HEK293 (cell line): ENCODE measurements at regions not wholly inside any gene's neighbourhood (a gene's known extent, or its start where the extent isn't known, plus 50 kb on each side); places are given as distances from the start of the nearest gene placed in this dataset.

Source experiments
- CTCF ChIA-PET: fragments of 350-600 bp; formaldehyde crosslinking; extraction: SDS; loops from one replicate; lab custom pipeline; 2021; ENCODE audit warnings: antibody characterized with exemption; lab: Yijun Ruan, JAX
- POLR2A ChIA-PET: fragments of 300-600 bp; formaldehyde crosslinking; extraction: SDS; loops from one replicate; lab custom pipeline; 2020; ENCODE audit warnings: antibody characterized with exemption, inconsistent platforms; lab: Yijun Ruan, JAX
- H3K27ac ChIP-seq: fragments of 200-500 bp; sonication (Bioruptor generic); 2 replicates; pipeline ENCODE4 v1.5.1; 2014; ENCODE audit warnings: low read depth, low read length, control low read depth, inconsistent platforms; ENCODE audit errors: extremely low read depth
- H3K36me3 ChIP-seq, 2 experiments: fragments of 200-500 bp in 1 of 2; sonication (Bioruptor generic) in 1 of 2; 1 replicate in 1 of 2; 2 replicates in 1 of 2; pipeline ENCODE4 v1.5.1; 2014 to 2017; ENCODE audit warnings: inconsistent platforms in 2 of 2, low read length in 2 of 2; ENCODE audit not compliant: control insufficient read depth in 2 of 2, insufficient read depth in 1 of 2
- H3K4me1 ChIP-seq: fragments of 200-500 bp; sonication (Bioruptor generic); 2 replicates; pipeline ENCODE4 v1.5.1; 2014; ENCODE audit warnings: mild to moderate bottlenecking, low read length, inconsistent platforms; ENCODE audit not compliant: control insufficient read depth, insufficient read depth
- H3K4me3 ChIP-seq: 2 replicates; pipeline ENCODE4 v1.5.1; 2011; ENCODE audit warnings: low read depth, mild to moderate bottlenecking, control low read depth, low read length, moderate library complexity
- H3K9me3 ChIP-seq: fragments of 200-500 bp; sonication (Bioruptor generic); 2 replicates; pipeline ENCODE4 v1.5.1; 2014; ENCODE audit warnings: low read depth, low read length, inconsistent platforms; ENCODE audit not compliant: control insufficient read depth, insufficient read depth
- ATF2 ChIP-seq: fragments of 450-650 bp; formaldehyde crosslinking; IDR thresholded peaks from 2 replicates; pipeline ENCODE4 v1.5.1; 2016; ENCODE audit warnings: missing biosample characterization, missing genetic modification characterization, low read depth
- BCL11A ChIP-seq: fragments of 450-650 bp; formaldehyde crosslinking; IDR thresholded peaks from 2 replicates; pipeline ENCODE4 v1.5.1; 2016; ENCODE audit warnings: low read depth, missing biosample characterization, missing genetic modification characterization
- IKZF3 ChIP-seq: fragments of 450-650 bp; IDR thresholded peaks from 2 replicates; pipeline ENCODE4 v1.5.0; 2018; ENCODE audit warnings: missing biosample characterization, mild to moderate bottlenecking, missing genetic modification characterization, moderate library complexity
- KLF10 ChIP-seq: fragments of 450-650 bp; IDR thresholded peaks from 2 replicates; pipeline ENCODE4 v1.5.1; 2018; ENCODE audit warnings: missing biosample characterization, mild to moderate bottlenecking, missing genetic modification characterization
- RBAK ChIP-seq: fragments of 450-650 bp; formaldehyde crosslinking; IDR thresholded peaks from 2 replicates; pipeline ENCODE4 v1.5.1; 2016; ENCODE audit warnings: missing biosample characterization, missing genetic modification characterization
- SCRT2 ChIP-seq: fragments of 450-650 bp; formaldehyde crosslinking; IDR thresholded peaks from 2 replicates; pipeline ENCODE4 v1.5.1; 2016; ENCODE audit warnings: missing biosample characterization, missing genetic modification characterization
- SP7 ChIP-seq: fragments of 450-650 bp; formaldehyde crosslinking; IDR thresholded peaks from 2 replicates; pipeline ENCODE4 v1.5.1; 2016; ENCODE audit warnings: missing biosample characterization, missing genetic modification characterization
- TCF7L2 ChIP-seq: IDR thresholded peaks from 2 replicates; pipeline ENCODE4 v1.6.1; 2011; ENCODE audit warnings: low read depth, mild to moderate bottlenecking, inconsistent platforms, low read length, moderate library complexity, borderline replicate concordance
- ZNF114 ChIP-seq: fragments of 450-650 bp; formaldehyde crosslinking; IDR thresholded peaks from 2 replicates; pipeline ENCODE4 v1.5.0; 2017; ENCODE audit warnings: missing biosample characterization, missing genetic modification characterization
- ZNF121 ChIP-seq: fragments of 450-650 bp; formaldehyde crosslinking; IDR thresholded peaks from 2 replicates; pipeline ENCODE4 v1.5.1; 2016; ENCODE audit warnings: missing biosample characterization, missing genetic modification characterization
- ZNF138 ChIP-seq: fragments of 450-650 bp; formaldehyde crosslinking; IDR thresholded peaks from 2 replicates; pipeline ENCODE4 v1.5.1; 2016; ENCODE audit warnings: missing biosample characterization, missing genetic modification characterization, borderline replicate concordance
- ZNF18 ChIP-seq: fragments of 450-650 bp; formaldehyde crosslinking; IDR thresholded peaks from 2 replicates; pipeline ENCODE4 v1.5.1; 2016; ENCODE audit warnings: missing biosample characterization, missing genetic modification characterization
- ZNF239 ChIP-seq: fragments of 450-650 bp; formaldehyde crosslinking; IDR thresholded peaks from 2 replicates; pipeline ENCODE4 v1.5.1; 2016; ENCODE audit warnings: missing biosample characterization, missing genetic modification characterization
- ZNF26 ChIP-seq: fragments of 450-650 bp; formaldehyde crosslinking; IDR thresholded peaks from 2 replicates; pipeline ENCODE4 v1.5.1; 2016; ENCODE audit warnings: missing biosample characterization, missing genetic modification characterization
- ZNF274 ChIP-seq, 2 experiments: fragments of 200-500 bp in 1 of 2; fragments of 450-650 bp in 1 of 2; sonication (Bioruptor generic) in 1 of 2; formaldehyde crosslinking in 1 of 2; IDR thresholded peaks; 2 replicates each; pipeline versions ENCODE4 v1.5.1 to v1.6.1; 2014 to 2016; ENCODE audit warnings: borderline replicate concordance in 1 of 2, inconsistent platforms in 1 of 2, low read length in 1 of 2, missing biosample characterization in 1 of 2, missing genetic modification characterization in 1 of 2
- ZNF292 ChIP-seq: fragments of 450-650 bp; formaldehyde crosslinking; IDR thresholded peaks from 2 replicates; pipeline ENCODE4 v1.5.1; 2016; ENCODE audit warnings: low read depth, missing biosample characterization, missing genetic modification characterization, borderline replicate concordance
- ZNF37A ChIP-seq: fragments of 450-650 bp; IDR thresholded peaks from 2 replicates; pipeline ENCODE4 v1.5.1; 2018; ENCODE audit warnings: missing biosample characterization, missing genetic modification characterization
- ZNF501 ChIP-seq: fragments of 450-650 bp; formaldehyde crosslinking; IDR thresholded peaks from 2 replicates; pipeline ENCODE4 v1.5.1; 2016; ENCODE audit warnings: missing biosample characterization, missing genetic modification characterization
- ZNF580 ChIP-seq: fragments of 450-650 bp; formaldehyde crosslinking; IDR thresholded peaks from 2 replicates; pipeline ENCODE4 v1.5.1; 2016; ENCODE audit warnings: missing biosample characterization, missing genetic modification characterization
- ZNF658 ChIP-seq: fragments of 450-650 bp; formaldehyde crosslinking; IDR thresholded peaks from 2 replicates; pipeline ENCODE4; 2016; ENCODE audit warnings: missing biosample characterization, missing genetic modification characterization
- ZNF664 ChIP-seq: fragments of 450-650 bp; formaldehyde crosslinking; IDR thresholded peaks from 2 replicates; pipeline ENCODE4 v1.5.1; 2016; ENCODE audit warnings: missing biosample characterization, missing genetic modification characterization
- ZNF747 ChIP-seq: fragments of 450-650 bp; formaldehyde crosslinking; IDR thresholded peaks from 2 replicates; pipeline ENCODE4 v1.5.1; 2016; ENCODE audit warnings: missing biosample characterization, missing genetic modification characterization
- ZSCAN30 ChIP-seq: fragments of 450-650 bp; IDR thresholded peaks from 2 replicates; pipeline ENCODE4 v1.5.1; 2018; ENCODE audit warnings: missing biosample characterization, mild to moderate bottlenecking, missing genetic modification characterization, moderate library complexity
- ZSCAN5A ChIP-seq: fragments of 450-650 bp; formaldehyde crosslinking; IDR thresholded peaks from 2 replicates; pipeline ENCODE4 v1.5.1; 2016; ENCODE audit warnings: missing biosample characterization, missing genetic modification characterization
- TF ChIP-seq, protein P1 (sequence below): fragments of 450-650 bp; formaldehyde crosslinking; IDR thresholded peaks from 2 replicates; pipeline ENCODE4 v1.5.1; 2017; ENCODE audit warnings: missing biosample characterization, missing genetic modification characterization

GRCh38 chr16:55012793-55013192 lies 82.1 kb downstream of the IRX5 start (continued):
- no peak for TF ChIP-seq ZNF18
- no peak for TF ChIP-seq ZNF664 (tag by site-specific recombination)

DNA sequence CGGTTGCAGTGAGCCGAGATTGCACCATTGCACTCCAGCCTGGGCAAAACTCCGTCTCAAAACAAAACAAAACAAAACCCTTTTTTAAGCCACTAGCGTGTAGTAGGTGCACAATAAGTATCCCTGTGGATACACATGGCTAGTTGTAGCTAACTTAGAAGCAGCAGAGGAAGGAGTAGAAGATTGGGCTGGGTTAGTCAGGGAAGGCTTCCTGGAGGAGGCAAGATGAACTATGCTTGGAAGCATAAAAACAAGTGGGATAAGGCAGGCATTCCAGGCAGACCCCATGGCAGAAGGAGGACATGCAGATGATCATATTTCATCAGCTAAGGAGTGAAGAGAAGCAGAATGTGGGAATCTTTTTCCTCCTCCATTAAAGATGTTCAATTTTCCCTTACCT lies 83.4 kb downstream of the IRX5 start:
- H3K36me3 ChIP-seq = no peaks in the 10 kb centered on the region
- TF ChIP-seq ZNF501 (tag by site-specific recombination) (no peak), SCRT2 (no peak), KLF10 (tag by site-specific recombination) (no peak), BCL11A (tag by site-specific recombination) (no peak)
- TF ChIP-seq, all 188 proteins: peak for 0
- H3K4me3 ChIP-seq = no peak overlapping the region
- H3K27ac ChIP-seq = no peak overlapping the region
- ChIA-PET POLR2A (no interaction called here), CTCF (no interaction called here)
- H3K4me1 ChIP-seq = no peaks in the 10 kb centered on the region
- H3K9me3 ChIP-seq = no peaks in the 10 kb centered on the region

- H3K36me3 ChIP-seq = no peaks in the 10 kb centered on the region
- ChIA-PET CTCF (interaction anchor here (0.6 kb wide), 1 partner anchor 13 kb away, joined by 3 read pairs; no protein-coding TSS in a partner anchor), POLR2A (no interaction called here)
- no peak for TF ChIP-seq ZNF37A (tag by site-specific recombination)
- no peak for TF ChIP-seq IKZF3
- no peak for TF ChIP-seq KLF10 (tag by site-specific recombination)
- TF ChIP-seq ZNF239 = no peak
- TF ChIP-seq RBAK = no peak
- TF ChIP-seq ZNF274 (IDR thresholded peaks at IDR 0.05; ENCODE audit: low read length) = no peak
- no peak for TF ChIP-seq ZNF274 (tag by site-specific recombination; IDR thresholded peaks at IDR 0.05; ENCODE audit: borderline replicate concordance)
- no peak for TF ChIP-seq ZNF26 (tag by site-specific recombination)
- TF ChIP-seq TCF7L2 = no peak
- TF ChIP-seq ZNF580 (tag by site-specific recombination) = no peak
- no peak for TF ChIP-seq ZNF658 (tag by site-specific recombination)
- TF ChIP-seq SP7 (tag by site-specific recombination) = no peak
- no peak for TF ChIP-seq ZNF138 (tag by site-specific recombination)
- no peak for TF ChIP-seq ZNF292 (tag by site-specific recombination)
- no peak for TF ChIP-seq ZNF114 (tag by site-specific recombination)
- TF ChIP-seq, protein P1, sequence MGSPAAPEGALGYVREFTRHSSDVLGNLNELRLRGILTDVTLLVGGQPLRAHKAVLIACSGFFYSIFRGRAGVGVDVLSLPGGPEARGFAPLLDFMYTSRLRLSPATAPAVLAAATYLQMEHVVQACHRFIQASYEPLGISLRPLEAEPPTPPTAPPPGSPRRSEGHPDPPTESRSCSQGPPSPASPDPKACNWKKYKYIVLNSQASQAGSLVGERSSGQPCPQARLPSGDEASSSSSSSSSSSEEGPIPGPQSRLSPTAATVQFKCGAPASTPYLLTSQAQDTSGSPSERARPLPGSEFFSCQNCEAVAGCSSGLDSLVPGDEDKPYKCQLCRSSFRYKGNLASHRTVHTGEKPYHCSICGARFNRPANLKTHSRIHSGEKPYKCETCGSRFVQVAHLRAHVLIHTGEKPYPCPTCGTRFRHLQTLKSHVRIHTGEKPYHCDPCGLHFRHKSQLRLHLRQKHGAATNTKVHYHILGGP = no peak
- TF ChIP-seq ZSCAN30 = no peak
- no peak for TF ChIP-seq ZNF747 (tag by site-specific recombination)
- TF ChIP-seq ATF2 (tag by site-specific recombination) = no peak
- TF ChIP-seq ZNF121 = no peak
- TF ChIP-seq ZSCAN5A = no peak
- H3K4me3 ChIP-seq = no peak overlapping the region
- no peaks in the 10 kb centered on the region for H3K4me1 ChIP-seq
- no peak overlapping the region for H3K27ac ChIP-seq
- no peaks in the 10 kb centered on the region for H3K9me3 ChIP-seq
Observed at GRCh38 chr16:55015181-55015913, 84.7 kb downstream of the IRX5 start.
